Adrenal gland (tissue), 5 donors: ENCODE measurements at regions not wholly inside any gene's neighbourhood (a gene's known extent, or its start where the extent isn't known, plus 50 kb on each side); places are given as distances from the start of the nearest gene placed in this dataset.

Experiments
- CTCF ChIP-seq, 6 experiments: fragments of 450-650 bp in 4 of 6; fragments of 200-600 bp in 2 of 6; sonication (generic) in 1 of 6; IDR thresholded peaks; 1 replicate in 5 of 6; 2 replicates in 1 of 6; pipeline versions ENCODE4 v1.5.1 to v1.8.0; 2016 to 2021; ENCODE audit warnings: antibody characterized with exemption in 6 of 6, mild to moderate bottlenecking in 2 of 6, moderate library complexity in 1 of 6
- POLR2A ChIP-seq, 2 donors: fragments of 450-650 bp; IDR thresholded peaks; one replicate each; pipeline ENCODE4 v1.6.1; 2017; ENCODE audit warnings: antibody characterized with exemption in 2 of 2, mild to moderate bottlenecking in 2 of 2, moderate library complexity in 1 of 2
- donor health status: DM: no; HTN: no; CAD: no.

GRCh38 chr9:17059465-17059864 lies 75.4 kb upstream of the CNTLN start:
- no peak for TF ChIP-seq CTCF (IDR thresholded peaks at IDR 0.05)
- TF ChIP-seq POLR2A (IDR thresholded peaks at IDR 0.05): no peak
